Right ventricle myocardium inferior (tissue), 1 donor: ENCODE measurements at regions not wholly inside any gene's neighbourhood (a gene's known extent, or its start where the extent isn't known, plus 50 kb on each side); places are given as distances from the start of the nearest gene placed in this dataset.
"Not testable (repeated sequence)": the region's sequence is repeated elsewhere in the genome, so short reads cannot be mapped to it uniquely, and the experiment has no call there.

ENCODE experiments used
- ATAC-seq: fragments of 200-7000 bp; cut with Tn5 transposase; one replicate; pipeline ENCODE4 v1.9.1; 2020; ENCODE audit warnings: mild to moderate bottlenecking, moderate library complexity
- DNase-seq: peaks from one replicate; pipeline ENCODE4 v3.0.0; 2021; ENCODE audit errors: missing footprints
- intact Hi-C: fragments of 100-400 bp; cut with DNase I; formaldehyde crosslinking; loops from one replicate; pipeline ENCODE4 v1.11.0; 2022
- donor health status: DM: no; HTN: yes; CAD: no; lungs with severe emphysema.

DNA sequence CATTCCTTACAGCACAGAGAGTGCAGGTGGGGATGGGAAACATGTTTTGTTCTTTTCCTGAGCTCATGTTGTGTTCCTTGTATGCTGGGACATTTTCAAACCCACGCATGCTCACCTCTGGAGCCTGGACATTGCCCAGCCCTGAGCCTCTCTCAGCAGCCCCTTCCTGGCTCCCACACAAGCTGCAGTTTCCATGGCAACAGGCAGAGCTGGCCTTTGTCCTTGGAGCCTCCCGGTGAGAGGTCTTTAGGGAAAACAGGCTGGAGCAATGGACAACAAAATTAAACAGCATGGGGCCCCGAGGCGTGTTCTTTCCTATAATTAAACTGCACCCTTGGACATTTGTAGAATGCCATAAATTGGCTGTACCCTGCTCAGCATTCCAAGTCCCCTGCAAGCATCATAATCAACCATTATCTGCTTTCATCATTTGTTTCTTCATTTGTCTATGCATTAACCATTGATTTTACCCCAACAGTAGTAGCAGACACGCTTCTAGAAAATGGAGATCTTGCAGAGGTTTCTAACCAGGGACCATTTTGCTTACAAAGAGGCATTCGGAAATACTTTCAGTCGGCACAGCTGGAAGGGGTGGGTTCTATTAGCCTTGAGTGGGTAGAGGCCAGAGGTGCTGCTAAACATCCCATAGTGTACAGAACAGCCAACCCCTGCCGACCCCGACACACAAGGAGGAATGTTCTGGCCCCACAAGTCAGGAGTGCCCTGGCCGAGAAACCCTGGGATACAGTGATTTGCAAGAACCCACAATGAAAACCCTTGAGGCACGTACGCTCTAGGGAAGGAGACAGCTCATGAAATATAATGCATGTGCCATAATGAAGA lies 133.4 kb upstream of the PEG3 start:
- DNase-seq = no peak
- intact Hi-C loops = no loop called here
- ATAC-seq = no peak

DNA sequence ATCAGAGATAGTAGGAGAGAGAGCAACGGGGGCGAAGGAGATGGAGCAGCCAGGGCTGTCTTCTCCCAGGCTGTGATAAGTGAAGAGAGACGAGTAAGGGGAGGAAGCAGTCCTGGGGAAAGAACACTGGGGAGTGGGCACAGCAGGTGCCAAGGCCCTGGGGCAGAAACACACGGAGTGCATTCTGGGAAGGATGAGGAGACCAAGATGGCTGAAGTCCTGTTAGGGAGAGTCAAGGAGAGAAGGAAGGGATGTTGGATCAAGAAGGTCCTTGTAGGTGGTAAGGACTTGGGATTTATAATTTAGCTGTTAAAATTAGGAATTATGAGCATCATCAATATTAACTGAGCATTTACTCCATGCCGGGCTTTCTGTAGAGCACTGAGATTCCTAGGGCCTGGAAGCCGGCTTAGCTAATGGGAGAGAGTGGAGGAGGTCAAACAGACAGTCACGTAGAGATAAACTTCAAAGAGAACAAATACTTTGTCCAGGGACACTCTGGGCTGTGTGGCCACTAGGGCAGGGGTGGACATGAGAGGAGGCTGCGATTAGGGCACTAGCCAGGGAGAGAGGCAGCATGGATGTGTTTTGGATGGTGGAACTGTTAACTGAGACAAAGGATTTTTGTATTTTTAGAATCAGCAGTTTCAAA lies 134.2 kb upstream of the PEG3 start:
- intact Hi-C loops = no loop called here
- no peak for DNase-seq
- no peak for ATAC-seq

DNA sequence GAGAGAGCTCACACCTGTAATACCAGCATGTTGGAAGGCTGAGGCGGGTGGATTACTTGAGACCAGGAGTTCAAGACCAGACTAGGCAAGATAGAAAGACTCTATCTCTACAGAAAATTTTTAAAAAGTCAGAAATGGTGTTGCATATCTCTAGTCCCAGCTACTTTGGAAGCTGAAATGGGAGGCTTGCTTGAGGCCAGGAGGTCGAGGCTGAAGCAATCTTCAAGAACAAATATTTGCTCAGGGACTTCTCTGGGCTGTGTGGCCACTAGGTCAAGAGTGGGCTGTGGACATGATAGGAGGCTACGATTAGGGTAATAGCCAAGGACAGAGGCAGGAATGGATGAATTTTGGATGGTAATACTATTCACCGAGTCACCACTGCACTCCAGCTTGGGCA lies 135.8 kb upstream of the PEG3 start:
- ATAC-seq (no peak), DNase-seq (no peak)
- intact Hi-C loops = no loop called here

DNA sequence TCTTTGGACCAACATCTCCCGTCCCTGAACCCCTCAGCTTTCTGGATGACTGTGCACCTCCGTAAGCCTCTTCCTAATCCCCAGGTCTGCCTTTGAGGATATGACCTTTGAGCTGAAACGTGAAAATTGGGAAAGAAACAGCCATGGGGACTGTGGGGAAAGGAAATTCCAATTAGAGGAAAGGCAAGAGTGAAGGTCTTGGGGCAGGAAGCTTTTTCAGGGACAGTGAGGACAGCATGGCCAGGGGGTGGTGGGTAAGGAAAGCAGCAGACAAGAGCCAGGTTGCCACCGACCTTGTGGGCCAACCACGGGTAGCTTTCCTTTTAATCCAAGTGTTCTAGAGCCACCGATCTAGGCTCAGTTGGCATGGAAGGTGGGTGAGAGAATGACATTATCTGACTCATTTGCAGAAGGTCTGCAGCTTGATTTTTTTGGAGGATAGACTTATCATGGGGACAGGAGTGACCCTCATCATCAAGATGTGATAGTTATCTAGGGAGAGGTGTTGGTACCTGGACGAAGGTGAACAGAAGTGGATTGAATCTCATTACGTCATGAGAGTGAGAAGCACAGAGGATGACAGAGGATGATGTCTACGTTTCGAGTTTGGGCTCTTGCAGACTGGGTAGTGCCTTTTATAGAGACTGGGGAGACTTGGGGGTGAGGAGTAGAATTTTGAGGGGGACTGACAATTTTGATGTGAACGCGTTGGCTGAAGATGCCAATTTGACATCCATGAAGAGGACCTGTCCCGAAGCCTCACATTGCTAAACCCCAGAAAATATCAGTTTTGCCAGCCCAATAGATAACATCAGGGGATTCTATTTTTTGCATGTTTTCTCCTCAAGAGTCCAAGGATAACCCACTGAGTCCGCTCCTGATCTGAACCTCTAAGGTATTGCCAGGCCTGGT lies 136.7 kb upstream of the PEG3 start:
- intact Hi-C loops = no loop called here
- ATAC-seq (no peak), DNase-seq (no peak)

DNA sequence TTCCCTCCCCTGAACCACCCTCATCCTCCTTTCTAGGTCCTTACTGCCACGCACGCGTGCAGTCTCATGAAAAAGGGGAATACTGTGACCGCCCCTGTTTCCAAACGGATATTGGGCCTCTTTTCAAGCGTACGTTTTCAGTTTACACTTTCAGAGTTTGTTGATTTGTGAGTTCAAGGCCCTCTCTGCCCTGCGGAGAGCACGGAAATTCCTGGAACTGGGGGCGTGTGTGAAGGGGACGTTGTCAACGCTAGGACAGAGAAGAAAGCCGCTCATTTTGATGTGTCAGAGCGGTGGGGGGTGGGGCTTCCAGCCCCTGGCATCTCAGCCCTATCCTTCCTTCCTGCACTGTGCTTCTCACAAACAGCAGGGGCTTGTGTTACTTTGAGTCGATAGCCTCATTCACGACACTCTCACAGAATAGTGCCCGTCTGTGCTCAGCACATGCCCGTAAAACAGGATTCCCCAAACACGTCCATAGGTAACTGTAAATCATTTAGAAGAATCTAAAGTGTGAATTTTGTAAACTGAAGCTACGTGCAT lies 137.6 kb upstream of the PEG3 start:
- DNase-seq (no peak), ATAC-seq (no peak)
- intact Hi-C loops = no loop called here

DNA sequence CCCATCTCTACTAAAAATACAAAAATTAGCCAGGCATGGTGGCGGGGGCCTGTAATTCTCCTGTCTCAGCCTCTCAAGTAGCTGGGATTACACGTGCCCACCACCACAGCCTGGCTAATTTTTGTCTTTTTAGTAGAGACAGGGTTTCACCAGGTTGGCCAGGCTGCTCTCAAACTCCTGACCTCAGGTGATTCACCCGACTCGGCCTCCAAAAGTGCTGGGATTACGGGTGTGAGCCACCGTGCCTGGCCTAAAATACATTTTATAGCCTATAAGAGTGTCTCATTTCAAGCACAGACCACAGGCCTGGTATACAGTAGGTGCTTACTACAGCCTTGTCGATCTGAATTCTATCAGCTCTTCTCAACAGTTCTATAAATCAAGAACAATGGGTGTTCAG lies 139.5 kb upstream of the USP29 start:
- intact Hi-C loops, ATAC-seq, DNase-seq: not testable (repeated sequence)

DNA sequence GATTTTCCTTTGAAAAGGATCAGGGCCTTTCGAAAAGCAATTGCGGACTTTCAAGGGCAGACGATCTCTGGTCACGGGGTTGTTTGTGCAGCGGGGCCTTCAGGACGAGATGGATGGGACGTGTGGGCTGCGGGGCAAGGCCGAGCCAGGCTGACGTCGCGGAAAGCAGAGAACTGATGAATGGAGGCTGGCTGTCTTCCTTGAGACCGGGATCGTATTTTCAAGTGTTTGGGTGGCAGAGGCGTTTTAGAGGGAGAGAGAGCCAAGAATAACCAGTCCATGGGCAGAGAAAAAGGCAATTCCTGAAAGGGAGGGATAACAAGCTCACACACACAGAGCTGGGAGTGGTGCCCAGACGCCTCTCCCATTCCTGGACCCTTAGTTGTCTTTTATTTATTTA lies 138.9 kb upstream of the USP29 start:
- intact Hi-C loops = no loop called here
- ATAC-seq (no peak), DNase-seq (no peak)

DNA sequence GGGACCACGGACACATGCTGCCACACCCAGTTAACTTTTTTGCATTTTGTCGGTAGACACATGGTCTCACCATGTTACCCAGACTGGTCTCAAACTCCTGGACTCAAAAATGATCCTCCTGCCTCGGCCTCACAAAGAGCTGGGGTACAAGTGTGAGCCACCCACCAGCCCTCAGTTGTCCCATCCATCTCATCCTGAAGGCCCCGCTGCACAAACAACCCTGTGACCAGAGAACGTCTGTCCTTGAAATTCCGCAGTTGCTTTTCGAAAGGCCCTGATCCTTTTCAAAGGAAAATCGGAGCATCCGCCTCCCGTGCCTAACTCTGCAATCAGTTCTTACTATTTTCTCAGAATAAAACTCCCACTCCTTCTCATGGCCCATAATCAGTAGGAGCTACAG lies 138.3 kb upstream of the USP29 start:
- intact Hi-C loops = not testable (repeated sequence)

DNA sequence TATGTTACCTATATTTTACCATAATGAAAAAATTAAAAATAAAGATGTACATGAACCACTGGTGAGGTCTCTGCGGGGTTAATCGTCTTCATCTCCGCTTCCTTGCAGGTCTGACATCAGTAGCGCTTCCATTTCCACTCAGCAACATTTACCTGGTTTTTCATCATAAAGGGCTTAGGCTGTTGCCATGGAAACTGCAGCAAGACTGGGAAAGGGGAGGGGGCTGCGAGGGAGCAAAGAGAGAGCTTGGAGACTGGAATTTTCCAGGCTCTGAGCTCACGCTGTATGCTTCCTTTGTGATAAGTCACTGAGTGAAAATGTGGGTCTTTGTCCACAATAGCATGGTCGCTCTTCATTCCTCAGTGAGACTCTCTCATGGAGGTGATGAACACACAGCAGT lies 136.6 kb upstream of the USP29 start:
- intact Hi-C loops = no loop called here

More for the DNA sequence above, 138.3 kb upstream of the USP29 start:
- not testable (repeated sequence) for ATAC-seq, DNase-seq

DNA sequence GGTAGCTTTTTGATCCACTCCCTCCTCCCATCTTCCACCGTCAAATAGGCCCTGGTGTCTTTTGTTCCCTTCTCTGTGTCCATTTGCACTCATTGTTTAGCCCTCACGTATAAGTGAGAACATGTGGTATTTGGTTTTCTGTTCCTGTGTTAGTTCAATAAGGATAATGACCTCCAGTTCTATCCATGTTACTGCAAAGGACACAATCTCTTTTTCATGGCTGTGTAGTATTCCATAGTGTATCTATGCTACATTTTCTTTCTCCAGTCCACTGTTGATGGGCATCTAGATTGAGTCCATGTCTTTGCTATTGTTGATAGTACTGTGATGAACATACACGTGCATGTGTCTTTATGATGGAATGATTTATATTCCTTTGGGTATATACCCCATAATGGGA lies 136.0 kb upstream of the USP29 start:
- intact Hi-C loops = no loop called here
- ATAC-seq (no peak), DNase-seq (no peak)

More for the DNA sequence above, 136.6 kb upstream of the USP29 start:
- ATAC-seq (no peak), DNase-seq (no peak)

DNA sequence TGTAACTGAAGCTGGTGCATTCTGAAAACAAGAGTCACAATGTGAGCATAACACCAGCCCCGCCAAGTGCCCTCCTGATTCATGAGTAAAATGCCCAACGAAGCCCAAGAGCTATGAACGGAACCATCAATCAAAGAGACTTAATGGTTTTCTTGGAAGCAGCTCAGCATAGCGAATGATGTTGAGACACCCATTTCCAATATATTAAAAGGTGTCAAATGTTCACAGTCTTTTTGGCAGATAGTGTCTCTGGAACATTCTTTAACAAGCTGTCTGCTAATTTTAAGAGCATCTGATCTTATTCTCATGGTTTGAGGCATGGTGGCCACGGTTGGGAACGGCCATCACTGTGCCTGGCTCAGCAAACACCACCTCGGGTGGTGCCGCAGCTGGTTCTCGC lies 133.4 kb upstream of the USP29 start:
- no peak for ATAC-seq
- DNase-seq = no peak
- intact Hi-C loops = no loop called here

DNA sequence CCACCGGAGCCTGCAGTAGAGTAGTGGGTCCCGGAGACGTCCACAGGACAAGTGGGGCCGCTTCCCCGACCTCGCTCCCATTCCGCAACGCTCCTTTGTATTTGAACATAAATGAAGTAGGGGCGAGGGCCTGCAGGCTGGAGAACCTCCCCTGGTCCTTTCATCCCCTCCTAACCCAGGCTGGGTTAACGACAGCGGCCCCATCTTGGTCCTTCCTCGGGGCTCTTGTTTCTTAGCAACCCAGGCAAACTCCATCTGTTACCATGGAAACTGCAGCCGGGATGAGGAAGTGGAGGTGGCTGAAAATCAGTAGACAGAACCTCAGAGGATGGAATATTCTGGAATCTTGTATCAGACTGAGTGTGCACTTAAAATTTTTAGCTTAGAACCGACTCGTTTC lies 132.6 kb upstream of the USP29 start:
- DNase-seq (no peak), ATAC-seq (no peak)
- intact Hi-C loops = no loop called here

DNA sequence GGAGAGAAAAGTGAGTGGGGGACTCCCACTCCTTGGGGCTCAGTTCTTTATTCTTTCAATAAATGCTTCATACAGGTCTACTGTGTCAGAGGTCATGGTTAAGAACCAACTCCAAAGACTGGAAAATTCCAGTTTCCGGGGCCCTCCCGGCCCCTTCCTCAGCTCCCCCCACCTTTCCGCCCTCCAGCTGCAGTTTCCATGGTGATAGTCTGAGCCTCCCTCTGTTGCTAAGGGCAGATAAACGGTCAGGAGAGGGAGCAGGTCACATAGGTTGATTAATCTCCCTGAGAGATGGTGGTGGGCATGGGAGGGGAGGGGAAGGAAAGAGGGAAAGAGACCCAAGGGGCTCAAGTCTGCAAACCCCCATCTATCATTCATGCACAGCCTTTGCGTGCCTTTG lies 131.5 kb upstream of the USP29 start:
- DNase-seq = no peak
- ATAC-seq = no peak
- intact Hi-C loops = no loop called here

DNA sequence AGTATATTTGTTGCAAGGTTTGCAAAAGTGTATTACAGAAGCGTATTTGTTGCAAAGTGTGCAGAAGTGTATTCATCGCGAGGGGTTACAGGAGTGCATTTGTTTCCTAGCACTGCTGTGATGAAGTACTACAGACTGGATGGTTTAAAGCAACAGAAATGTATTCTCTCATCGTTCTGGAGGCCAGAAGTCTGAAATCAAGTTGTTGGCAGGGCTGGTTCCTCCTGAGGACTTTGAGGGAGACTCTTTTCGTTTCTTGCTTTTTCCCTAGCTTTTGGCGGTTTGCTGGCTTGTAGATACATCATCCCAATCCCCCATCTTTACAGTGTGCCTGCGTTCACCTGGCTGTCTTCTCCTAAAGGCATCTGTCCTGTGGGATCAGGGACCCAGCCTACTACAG lies 127.9 kb upstream of the USP29 start:
- ATAC-seq = no peak
- intact Hi-C loops = no loop called here

DNA sequence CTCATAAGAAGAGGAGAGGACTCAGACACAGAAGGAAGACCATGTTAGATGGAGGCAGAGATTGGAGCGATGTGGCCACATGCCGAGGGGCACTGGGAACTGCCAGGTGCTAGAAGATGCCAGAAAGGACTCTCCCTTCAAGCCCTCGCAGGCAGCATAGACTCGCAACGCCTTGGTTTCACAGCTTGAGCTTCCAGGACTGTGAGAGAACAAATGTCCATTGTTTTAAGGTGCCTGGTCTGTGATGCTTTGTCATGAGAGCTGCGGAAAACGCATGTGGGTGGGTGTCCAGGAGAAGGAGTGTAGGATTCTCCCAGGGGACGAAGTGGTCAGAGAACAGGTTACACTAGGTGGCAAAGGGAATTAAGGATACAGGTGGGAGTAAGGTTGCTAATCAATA lies 125.9 kb upstream of the USP29 start:
- no peak for DNase-seq
- ATAC-seq = no peak
- intact Hi-C loops = no loop called here

More for the DNA sequence above, 127.9 kb upstream of the USP29 start:
- DNase-seq = no peak

DNA sequence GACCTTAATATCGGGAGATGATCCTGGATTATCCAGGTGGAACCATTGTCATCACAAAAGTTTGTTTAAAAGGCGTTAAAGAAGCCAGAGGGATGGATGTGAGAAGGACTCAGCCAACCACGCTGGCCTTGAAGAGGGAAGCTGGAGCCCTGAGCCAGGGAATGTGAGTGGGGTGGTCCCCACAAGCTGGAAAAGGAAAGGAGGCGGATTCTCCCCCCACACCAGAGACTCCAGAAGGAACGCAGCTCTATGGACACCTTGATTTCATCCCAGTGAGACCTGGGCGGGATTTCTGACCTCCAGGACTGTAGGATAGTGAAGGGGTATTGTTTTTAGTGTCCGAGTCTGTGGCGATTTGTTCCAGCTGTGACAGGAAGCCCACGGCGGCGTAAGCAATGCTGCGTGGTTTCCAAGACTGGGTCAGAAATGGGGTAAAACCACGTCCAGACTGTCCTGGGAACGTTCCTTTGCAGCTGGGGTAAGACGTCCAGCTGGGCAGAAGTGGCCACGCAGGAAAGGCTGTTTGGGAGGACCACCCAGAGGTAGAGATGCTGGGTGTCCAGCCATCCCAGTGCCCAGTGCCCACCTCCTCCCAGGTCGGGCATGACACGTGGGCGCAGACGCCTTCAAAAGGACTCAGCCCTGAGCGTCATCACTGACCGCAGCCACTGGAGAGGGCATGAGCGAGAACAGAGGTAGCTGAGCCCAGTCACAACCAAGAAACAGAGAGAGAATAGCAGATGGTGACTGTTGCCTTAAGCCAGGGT lies 125.4 kb upstream of the USP29 start:
- ATAC-seq (no peak), DNase-seq (no peak)
- intact Hi-C loops = no loop called here

DNA sequence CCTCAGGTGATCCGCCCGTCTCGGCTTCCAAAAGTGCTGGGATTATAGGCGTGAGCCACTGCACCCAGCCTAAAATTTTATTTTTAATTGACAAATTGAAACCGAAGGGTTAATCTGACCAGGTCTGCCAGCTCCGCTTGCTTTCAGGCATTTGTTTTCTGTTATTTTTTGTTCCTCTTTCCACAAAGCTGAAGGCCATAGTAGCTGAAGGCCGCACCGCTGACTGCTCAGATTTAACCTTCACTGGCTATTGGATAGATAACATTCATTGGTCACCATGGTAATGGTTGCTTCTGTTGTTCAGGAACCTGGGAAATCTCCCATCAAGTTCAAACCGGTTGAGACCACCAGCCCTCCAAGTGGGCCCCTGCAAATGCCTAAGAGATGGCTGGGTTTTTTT lies 124.5 kb upstream of the USP29 start:
- DNase-seq (no peak), ATAC-seq (no peak)
- intact Hi-C loops = no loop called here

DNA sequence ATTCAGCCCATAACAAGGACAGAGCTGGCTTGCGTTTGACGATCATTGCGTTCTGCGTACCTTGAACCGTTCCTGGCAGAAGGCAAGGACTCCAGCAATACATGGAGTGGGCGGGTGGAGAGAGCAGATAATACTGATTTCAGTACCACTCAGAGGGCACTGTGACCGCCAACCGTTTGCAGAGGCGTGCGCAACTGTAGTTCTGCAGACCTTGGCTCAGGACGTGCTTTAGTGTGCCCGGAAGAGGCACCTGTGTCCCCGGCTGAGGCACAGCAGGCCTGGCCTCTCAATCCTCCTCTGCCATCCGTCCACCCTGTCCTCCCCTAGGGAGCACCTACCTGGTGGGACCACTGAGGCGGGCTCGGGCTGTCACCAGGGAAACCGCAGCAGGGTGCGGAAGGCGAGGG lies 117.6 kb upstream of the USP29 start:
- DNase-seq = no peak
- intact Hi-C loops = no loop called here
- ATAC-seq = no peak

DNA sequence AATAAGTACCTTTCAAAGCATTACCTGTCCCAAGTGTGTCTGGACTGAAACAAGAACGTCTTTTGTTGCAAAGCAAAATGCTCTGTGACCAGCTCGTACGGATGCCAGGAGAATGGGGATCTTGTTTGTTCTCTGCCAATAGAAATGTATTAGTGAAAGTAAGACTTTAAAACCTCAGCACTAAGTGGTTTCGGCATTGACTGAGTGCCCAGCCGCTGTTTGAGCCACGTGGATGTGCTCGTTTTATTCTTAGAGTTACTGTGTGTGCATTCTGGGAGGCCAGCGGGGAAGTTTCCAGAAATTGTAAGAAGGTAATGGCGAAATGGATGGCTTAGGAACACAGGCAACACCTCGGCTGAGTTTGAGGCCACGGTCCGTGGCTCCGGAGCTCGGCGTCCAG lies 117.1 kb upstream of the USP29 start:
- intact Hi-C loops = no loop called here
- ATAC-seq (no peak), DNase-seq (no peak)
